GM19467 (cell line): ENCODE measurements at regions not wholly inside any gene's neighbourhood (a gene's known extent, or its start where the extent isn't known, plus 50 kb on each side); places are given as distances from the start of the nearest gene placed in this dataset.

Source experiments
- ATAC-seq: cut with Tn5 transposase; IDR thresholded peaks from one replicate; pipeline ENCODE4 v1.9.1; 2021; ENCODE audit warnings: mild to moderate bottlenecking, moderate library complexity; ENCODE audit not compliant: unreplicated experiment

- no peak for ATAC-seq
These were observed 1381.6 kb upstream of the TENM3 start for GRCh38 chr4:180861651-180862050.

- no peak for ATAC-seq
These were observed 1376.1 kb upstream of the TENM3 start for GRCh38 chr4:180866933-180867643.

GRCh38 chr4:180870623-180871022 lies 1372.6 kb upstream of the TENM3 start:
- no peak for ATAC-seq

- no peak for ATAC-seq
These were observed 1344.9 kb upstream of the TENM3 start for GRCh38 chr4:180898305-180898704.

- ATAC-seq = no peak
These were observed 1342.4 kb upstream of the TENM3 start for GRCh38 chr4:180900781-180901180.

GRCh38 chr4:180909279-180909678 lies 1333.9 kb upstream of the TENM3 start:
- no peak for ATAC-seq

GRCh38 chr4:180913750-180914149 lies 1329.5 kb upstream of the TENM3 start:
- ATAC-seq = no peak

GRCh38 chr4:180923486-180923885 lies 1319.7 kb upstream of the TENM3 start:
- ATAC-seq = no peak

- ATAC-seq = no peak
These were observed 1317.4 kb upstream of the TENM3 start for GRCh38 chr4:180925805-180926204.

- ATAC-seq = no peak
These were observed 1316.9 kb upstream of the TENM3 start for GRCh38 chr4:180926277-180926676.

GRCh38 chr4:180932370-180933001 lies 1310.7 kb upstream of the TENM3 start:
- ATAC-seq = no peak

GRCh38 chr4:180937083-180937482 lies 1306.1 kb upstream of the TENM3 start:
- ATAC-seq = no peak

GRCh38 chr4:180940680-180941079 lies 1302.5 kb upstream of the TENM3 start:
- no peak for ATAC-seq

GRCh38 chr4:180942367-180942916 lies 1300.8 kb upstream of the TENM3 start:
- no peak for ATAC-seq

GRCh38 chr4:180946188-180946587 lies 1297.0 kb upstream of the TENM3 start:
- ATAC-seq = no peak

- no peak for ATAC-seq
These were observed 1295.8 kb upstream of the TENM3 start for GRCh38 chr4:180947425-180947824.

GRCh38 chr4:180949424-180950213 lies 1293.6 kb upstream of the TENM3 start:
- no peak for ATAC-seq

GRCh38 chr4:180950377-180950776 lies 1292.8 kb upstream of the TENM3 start:
- no peak for ATAC-seq

- ATAC-seq = no peak
These were observed 1291.9 kb upstream of the TENM3 start for GRCh38 chr4:180951312-180951711.

GRCh38 chr4:180953572-180953971 lies 1289.6 kb upstream of the TENM3 start:
- no peak for ATAC-seq

- ATAC-seq = no peak
These were observed 1282.3 kb upstream of the TENM3 start for GRCh38 chr4:180960743-180961401.
